CD4-positive, alpha-beta T cell treated with Interferon gamma for 1 hour (primary cell): ENCODE measurements at regions not wholly inside any gene's neighbourhood (a gene's known extent, or its start where the extent isn't known, plus 50 kb on each side); places are given as distances from the start of the nearest gene placed in this dataset.
"Not testable (repeated sequence)": the region's sequence is repeated elsewhere in the genome, so short reads cannot be mapped to it uniquely, and the experiment has no call there.

Source experiments
- DNase-seq: peaks from one replicate; pipeline ENCODE4 v3.0.0-alpha.2; 2020

DNA sequence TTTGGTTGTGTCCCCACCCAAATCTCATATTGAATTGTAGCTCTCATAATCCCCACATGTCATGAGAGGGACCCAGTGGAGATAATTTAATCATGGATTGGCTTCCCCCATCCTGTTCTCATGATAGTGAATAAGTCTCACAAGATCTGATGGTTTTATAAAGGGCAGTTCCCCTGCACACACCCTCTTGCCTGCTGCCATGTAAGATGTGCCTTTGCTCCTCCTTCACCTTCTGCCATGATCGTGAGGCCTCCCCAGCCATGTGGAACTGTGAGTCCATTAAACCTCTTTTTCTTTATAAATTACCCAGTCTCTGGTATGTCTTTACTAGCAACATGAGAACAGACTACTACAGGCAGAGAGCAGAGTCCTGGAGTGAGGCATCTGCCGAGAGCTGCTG lies 90.2 kb upstream of the SLC45A1 start:
- DNase-seq: not testable (repeated sequence)

DNA sequence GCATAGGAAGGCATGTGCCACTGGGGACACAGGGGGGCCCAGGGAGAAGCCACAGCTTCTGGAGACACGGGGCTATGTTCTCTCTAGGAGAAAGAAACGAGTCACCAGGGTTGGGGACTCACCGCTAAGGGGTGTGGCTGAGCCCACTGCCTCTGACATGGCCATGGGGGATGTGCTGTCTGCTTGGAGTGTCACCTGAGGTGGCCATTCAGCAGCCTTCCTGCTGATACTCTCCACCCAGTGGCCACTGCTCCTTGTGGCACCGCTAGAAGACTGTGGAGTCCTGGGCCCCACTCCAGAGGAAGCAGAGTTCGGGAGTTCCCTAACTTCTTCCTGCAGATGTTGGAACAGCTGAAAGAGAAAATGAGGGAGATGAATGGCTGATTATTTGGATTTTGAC lies 91.2 kb upstream of the SLC45A1 start:
- no peak for DNase-seq

GRCh38 chr1:8226024-8226423 lies 91.9 kb upstream of the SLC45A1 start:
- not testable (repeated sequence) for DNase-seq

DNA sequence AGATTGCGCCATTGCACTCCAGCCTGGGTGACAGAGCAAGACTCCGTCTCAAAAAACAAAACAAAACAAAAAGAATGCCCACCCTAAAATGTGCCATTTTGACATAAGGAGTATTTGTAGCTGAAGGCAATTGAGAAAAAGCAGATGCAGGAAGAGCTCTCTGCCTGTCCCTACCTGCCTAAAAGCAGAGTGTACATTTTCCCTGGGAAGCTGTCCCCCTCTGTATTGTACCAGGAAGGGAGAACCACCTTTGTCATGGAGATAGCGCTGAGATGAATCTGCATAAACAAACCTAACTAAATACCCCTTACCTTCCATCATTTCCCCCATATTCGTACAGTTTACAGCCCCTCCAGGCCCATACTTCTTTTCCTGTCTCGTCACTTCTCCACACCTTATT lies 94.4 kb upstream of the SLC45A1 start:
- DNase-seq: no peak

DNA sequence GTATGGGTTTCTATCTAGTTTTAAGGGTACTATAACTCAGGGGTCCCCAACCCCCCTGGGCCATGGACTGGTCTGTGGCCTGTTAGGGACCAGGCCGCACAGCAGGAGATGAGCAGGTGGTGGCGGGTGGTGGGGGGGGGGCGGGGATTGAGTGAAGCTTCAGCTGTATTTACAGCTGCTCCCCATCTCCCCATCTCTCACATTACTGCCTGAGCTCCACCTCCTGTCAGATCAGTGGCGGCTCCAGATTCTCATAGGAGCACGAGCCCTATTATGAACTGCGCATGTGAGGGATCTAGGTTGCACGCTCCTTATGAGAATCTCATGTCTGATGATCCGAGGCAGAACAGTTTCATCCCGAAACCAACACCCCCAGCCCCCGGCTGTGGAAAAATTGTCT lies 95.1 kb upstream of the SLC45A1 start:
- DNase-seq: no peak

DNA sequence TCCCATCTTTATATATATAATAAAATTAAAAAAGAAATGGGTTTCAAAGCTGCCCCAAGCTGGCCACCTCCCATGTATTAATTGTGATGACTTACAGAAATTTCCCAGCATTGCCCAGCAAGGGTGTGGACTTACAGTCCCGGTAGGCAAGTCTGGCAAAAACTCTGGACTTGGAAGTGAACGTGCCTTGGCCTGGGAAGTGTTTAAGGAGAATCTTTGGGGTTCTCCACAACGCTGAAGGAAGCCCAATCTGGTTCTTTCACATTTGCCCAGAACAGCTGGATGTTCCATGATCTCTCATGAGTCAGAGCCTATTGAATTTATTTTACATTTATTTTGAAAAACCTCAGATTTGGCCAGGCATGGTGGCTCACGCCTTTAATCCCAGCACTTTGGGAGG lies 98.4 kb upstream of the SLC45A1 start:
- no peak for DNase-seq

DNA sequence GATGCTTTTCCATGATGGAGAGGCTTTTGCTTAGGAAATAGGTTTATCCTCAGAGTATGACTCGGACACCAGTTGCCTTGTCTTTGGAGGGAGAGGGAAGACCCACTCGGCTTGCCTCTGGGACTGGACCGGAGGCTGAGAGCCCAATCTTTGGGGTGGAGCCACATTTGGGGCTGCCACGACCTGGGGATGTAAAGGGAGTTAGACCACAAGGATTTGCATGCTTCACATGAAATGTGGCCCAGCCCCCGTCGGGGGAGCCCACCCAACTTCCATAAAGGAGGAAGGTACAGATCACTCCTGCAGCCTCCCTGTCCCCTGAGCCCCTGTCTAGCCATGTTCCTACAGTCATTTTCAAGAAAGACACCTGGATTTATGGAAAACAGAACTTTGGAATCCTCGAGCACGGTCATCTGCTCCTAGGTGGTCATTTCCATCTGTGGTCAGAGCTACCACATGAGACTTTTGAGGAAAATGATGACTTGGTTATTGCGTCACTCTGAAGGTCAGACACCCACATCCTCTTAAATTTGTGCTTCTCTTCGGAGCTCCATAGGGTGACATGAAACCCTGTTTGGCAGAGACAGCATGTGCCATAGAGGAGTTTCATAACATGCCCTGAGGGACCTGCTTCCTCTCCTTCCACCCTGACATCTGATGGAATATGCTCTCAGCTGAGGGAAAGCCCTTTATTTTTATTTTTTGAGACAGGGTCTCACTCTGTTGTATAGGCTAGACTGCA lies 99.4 kb upstream of the SLC45A1 start:
- peak; percentile 23 for DNase-seq

GRCh38 chr1:8217809-8218208 lies 100.1 kb upstream of the SLC45A1 start:
- no peak for DNase-seq

- no peak for DNase-seq
Observed at GRCh38 chr1:8217011-8217711, 100.8 kb upstream of the SLC45A1 start.

DNA sequence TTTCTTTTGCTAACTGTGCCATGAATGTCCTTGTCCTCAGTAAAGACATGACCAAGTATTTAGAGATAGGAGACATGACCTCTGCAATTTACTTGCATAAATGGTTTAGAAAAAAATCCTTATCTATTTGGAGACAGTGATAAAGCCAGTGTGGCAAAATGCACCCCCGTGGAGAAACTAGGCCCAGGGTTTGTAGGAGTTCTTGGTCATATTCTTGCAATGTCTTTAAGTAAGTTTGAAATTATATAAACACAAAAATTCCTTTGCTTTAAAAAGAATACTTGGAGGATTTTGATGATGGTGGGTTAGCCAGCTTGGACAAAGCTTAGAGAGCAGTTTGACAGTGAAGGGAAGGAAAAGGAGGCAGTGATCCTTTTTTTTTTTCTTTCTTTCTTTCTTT lies 101.9 kb upstream of the SLC45A1 start:
- DNase-seq: no peak

DNA sequence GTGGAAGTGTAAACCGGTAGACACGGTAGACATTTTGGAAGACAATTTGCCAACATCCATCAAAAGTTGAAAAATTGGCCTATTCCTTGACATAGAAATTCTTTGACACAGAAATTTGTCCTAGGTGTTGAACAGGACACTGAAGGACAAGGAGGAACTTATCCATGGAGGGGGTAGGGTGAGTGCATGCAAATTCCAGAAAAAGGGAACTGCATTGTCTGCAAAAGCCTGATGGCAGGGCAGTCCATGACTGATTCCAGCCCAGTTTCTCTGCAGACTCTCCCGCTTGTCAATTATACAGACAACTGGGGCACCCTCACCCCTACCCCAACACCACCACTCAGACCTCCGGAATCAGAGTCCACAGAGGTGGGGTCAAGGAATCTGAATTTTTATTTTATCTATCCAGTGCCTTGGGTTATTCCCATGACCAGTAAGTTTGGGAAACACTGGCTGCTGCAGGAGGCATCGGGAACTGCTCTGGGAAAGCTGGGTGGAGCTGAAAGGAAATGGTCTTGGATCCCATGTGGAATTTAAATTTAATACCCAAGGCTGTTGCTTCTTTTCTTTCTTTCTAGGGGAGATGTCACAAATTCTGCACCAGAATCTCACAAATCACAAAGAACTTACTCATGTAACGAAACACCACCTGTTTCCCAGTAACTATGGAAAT lies 103.3 kb upstream of the SLC45A1 start:
- no peak for DNase-seq

DNA sequence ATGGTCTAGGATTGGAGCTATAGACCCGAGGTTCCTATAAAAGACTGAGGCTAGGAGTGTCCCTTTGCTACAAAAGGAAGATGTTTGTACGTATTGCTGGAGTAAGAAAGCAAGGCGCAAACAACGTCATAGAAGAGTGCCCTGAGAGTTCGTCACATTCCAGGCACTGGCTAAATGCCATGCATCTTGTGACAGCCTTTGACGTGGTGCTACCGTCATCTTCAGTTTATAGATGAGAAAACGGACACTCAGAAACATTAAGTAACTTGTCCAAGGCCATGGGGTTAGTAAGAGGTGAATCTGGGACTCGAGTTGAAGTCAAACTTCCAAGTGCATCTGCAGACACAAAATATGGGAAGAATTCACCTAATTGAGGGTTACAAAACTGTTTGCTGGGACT lies 104.2 kb upstream of the SLC45A1 start:
- no peak for DNase-seq

DNA sequence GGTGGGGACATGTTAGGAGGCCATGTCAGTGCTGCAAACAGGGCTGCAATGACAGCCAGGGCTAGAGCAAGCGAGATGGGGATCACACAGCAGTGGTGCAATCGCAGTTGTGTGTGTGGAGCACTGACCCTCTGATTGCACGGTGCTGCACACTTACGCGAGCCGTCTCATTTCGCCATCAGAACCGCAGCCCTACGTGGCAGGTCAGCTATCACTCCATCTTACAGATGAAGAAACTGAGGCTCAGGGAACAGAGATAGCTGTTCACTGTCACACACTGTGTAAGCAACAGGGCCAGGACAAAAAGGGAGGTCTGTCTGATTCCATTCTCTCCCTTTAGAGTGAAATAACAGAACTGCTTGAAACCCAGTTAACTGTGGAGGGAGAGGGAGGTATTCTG lies 104.8 kb upstream of the SLC45A1 start:
- no peak for DNase-seq

DNA sequence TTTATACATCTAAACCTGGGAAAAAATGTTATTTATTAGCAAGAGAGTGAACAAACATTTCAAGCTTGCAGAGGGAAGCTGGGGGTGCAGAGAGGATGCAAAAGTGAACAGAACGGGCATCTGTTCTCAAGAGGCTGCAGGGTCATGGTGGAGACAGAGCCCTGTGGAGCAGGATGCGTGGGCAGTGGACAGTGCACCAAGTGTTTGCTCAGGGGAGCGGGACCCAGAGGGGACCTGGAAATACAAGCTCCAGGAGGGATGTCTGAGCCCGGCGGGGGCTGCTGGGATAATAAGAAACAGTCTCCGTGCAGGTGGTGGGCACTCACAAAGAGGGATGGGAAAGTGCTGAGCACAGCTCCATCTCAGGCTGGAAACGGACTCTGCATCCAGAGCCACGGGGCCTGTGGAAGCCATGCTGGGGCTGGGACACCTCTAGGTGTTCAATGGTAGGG lies 105.3 kb upstream of the SLC45A1 start:
- no peak for DNase-seq

DNA sequence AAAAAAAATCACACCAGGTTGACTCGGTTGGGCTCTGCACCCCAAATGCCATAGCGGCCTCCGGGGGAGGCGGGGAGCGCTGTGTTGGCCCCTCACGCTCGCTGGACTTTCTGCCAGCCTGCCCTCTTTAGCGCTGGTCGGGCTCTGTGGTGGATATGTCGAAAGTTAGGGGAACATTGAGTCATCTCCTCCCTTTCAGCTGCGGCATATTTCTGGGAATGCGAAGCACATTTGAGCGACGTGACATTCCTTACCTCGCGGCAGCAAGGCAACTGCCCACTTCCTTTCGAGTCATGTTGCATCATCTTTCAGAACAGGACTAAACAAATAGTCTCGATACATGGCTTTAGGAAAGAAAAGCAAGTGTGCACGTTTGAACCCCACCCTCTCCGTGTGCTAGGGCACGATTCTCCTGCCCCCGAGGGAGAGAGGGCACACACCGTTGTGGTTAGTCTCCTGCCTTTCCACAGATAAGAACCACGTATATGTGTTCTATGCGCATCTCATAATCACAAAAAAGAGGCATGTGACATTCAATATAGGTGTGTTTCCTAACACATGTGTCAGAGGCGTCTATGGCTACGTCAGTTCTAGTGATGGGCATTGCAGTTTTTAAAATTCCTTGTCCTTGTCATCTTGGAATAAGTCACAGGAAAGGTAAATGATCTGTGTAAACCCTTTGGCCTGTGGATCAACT lies 105.9 kb upstream of the SLC45A1 start:
- peak; percentile 25 for DNase-seq

GRCh38 chr1:8211251-8211882 lies 106.5 kb upstream of the SLC45A1 start:
- no peak for DNase-seq

GRCh38 chr1:8207202-8207601 lies 110.7 kb upstream of the SLC45A1 start:
- no peak for DNase-seq

DNA sequence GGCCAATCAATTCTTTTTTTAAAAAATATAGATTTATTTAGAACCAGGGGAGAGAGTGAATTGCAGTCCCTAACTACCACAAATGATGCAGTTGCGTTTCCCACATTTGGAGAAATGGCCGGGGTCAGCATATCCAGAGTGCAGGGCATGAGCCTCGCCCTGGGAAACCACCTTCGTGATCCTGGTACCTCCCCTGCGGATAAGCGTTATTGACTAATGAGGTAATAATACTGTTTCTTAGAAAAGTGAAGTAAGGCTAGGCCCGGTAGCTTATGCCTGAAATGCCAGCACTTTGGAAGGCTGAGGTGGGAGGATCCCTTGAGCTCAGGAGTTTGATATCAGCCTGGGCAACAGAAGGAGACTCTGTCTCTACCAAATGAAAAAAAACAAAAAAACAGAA lies 111.5 kb upstream of the SLC45A1 start:
- no peak for DNase-seq

GRCh38 chr1:8205771-8206170 lies 112.1 kb upstream of the SLC45A1 start:
- DNase-seq: no peak

DNA sequence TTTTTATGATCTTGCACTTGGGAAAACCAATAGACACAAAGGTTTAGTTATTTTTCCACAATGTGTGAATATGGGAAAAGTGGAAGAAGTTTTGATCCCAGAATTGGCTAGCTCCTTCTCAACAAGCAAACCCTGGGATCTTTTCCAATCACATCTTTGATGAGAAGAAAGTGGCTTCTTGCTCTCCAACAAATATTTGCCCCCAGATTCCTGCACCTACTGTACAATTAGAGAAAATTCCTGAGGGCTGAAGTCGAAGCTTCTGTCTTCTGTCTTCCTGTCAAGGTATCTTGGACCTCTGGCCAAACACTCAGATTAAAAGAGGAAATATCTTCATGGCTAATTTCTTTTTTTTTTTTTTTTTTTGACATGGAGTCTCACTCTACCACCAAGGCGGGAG lies 113.1 kb upstream of the SLC45A1 start:
- DNase-seq: no peak

DNA sequence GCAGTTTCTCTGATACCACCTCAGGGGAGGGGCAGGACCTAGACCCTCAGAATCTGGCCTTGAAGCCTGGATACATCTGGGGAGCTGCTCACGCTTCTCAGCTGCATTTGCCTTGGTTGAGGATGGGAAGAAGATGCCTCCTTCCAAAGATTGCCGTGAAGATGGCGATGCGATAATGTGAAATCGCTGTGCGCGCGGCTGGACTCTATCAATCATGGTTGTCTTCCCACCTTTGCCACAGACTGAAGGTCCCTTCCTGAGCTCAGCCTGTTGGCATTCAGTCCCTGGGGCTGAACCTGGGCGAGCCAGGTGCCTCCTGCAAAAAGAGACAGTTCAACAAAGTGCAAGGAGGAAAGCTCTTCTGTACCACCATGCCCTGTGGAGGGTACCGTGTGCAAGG lies 114.4 kb upstream of the SLC45A1 start:
- no peak for DNase-seq

- no peak for DNase-seq
Observed at GRCh38 chr1:8203056-8203455, 114.9 kb upstream of the SLC45A1 start.
